HAP-1 (cell line): ENCODE measurements at regions not wholly inside any gene's neighbourhood (a gene's known extent, or its start where the extent isn't known, plus 50 kb on each side); places are given as distances from the start of the nearest gene placed in this dataset.

Experiments used
- DNase-seq, 2 experiments: peaks; one replicate each; pipeline ENCODE4 v3.0.0-alpha.2; 2016 to 2020; ENCODE audit warnings: low spot score in 2 of 2
- H3K27me3 ChIP-seq: fragments of 250-450 bp; sonication (Bioruptor Pico); 2 replicates; pipeline ENCODE4 v1.5.1; 2020; ENCODE audit warnings: low read depth, mild to moderate bottlenecking, moderate library complexity
- H3K36me3 ChIP-seq: fragments of 250-450 bp; sonication (Bioruptor Pico); replicated peaks from 2 replicates; pipeline ENCODE4 v1.5.1; 2020; ENCODE audit warnings: mild to moderate bottlenecking
- H3K4me1 ChIP-seq: fragments of 250-450 bp; sonication (Bioruptor Pico); 2 replicates; pipeline ENCODE4 v1.5.1; 2020; ENCODE audit warnings: mild to moderate bottlenecking
- H3K4me3 ChIP-seq: fragments of 250-450 bp; sonication (Bioruptor Pico); 2 replicates; pipeline ENCODE4 v1.5.1; 2020; ENCODE audit warnings: mild to moderate bottlenecking, moderate library complexity
- H3K9me3 ChIP-seq: fragments of 250-450 bp; sonication (Bioruptor Pico); 2 replicates; pipeline ENCODE4 v1.5.1; 2020; ENCODE audit warnings: mild to moderate bottlenecking, moderate library complexity
- in situ Hi-C: fragments of 300-500 bp; cut with MboI; formaldehyde crosslinking; loops from 3 replicates; pipeline ENCODE4 v1.14.3; 2020; ENCODE audit warnings: low sequenced_read_pairs, inconsistent platforms, mixed read lengths

DNA sequence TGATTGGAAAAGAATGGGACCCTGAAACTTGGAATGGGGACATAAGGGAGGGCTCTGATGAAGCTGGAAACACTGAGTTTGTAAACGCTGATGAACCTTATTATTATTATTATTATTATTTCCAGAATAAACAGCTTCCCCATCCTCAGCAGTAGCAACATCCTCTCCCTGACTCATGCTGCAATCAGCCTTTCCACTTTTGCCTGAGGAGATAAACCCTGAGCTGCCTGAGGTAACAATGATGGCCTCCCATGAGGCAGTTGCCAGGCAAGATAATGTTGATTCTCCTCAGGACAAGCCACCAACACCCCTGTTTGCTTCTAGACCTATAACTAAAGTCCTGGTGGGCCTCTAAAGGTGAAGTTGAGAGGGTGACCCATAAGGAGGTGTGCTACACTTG, 139.2 kb upstream of the ATP10B start:
- Histone ChIP-seq H3K36me3 (no peaks in the 10 kb centered on the region), H3K4me1 (no peaks in the 10 kb centered on the region), H3K27me3 (no peaks in the 10 kb centered on the region), H3K4me3 (no peak overlapping the region), H3K9me3 (no peaks in the 10 kb centered on the region)
- in situ Hi-C loops: no loop called here
- DNase-seq: no peak

GRCh38 chr5:160979385-160979784, 127.4 kb upstream of the ATP10B start:
- Histone ChIP-seq H3K4me3 (no peak overlapping the region), H3K36me3 (no peaks in the 10 kb centered on the region), H3K4me1 (no peaks in the 10 kb centered on the region), H3K9me3 (no peaks in the 10 kb centered on the region), H3K27me3 (no peaks in the 10 kb centered on the region)
- no peak for DNase-seq
- in situ Hi-C loops: no loop called here

DNA sequence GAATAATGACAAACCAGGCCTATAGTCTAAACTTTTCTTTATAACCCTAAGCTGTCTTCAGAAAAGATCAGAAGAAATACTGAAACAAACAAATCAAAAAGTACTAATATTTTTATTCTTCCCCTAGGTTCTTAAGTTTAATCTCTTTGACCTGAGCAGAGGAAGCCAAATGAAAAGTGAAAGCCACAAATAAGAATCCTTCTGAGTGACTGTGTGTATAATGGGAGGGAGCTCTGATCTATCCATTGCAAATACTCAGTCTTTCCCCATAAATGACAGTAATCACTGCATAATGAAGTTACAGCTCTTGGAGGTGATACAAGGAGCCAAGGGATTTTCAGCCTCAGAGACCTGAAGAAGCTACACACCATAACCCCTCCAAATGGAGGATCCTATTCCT, 126.9 kb upstream of the ATP10B start:
- no peaks in the 10 kb centered on the region for H3K27me3 ChIP-seq

DNA sequence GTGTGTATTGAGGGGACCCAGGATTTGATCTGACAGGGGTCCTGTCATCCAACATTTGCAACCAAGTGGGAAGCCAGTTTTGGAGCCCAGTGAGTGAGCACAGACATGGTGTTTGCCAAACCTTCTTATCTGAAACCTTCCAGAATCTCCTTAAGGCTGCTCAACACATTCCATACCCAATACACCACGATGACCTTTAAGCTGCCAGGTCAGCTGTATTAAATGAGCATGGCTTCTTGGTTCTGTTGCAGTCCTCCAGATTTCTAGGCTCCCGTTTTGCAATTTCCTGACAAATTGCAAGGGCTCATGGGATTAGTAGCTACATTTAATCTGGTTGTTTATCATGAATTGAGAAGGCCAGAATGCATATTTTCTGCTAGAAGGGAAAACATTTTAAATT, 124.2 kb upstream of the ATP10B start:
- no peaks in the 10 kb centered on the region for H3K36me3 ChIP-seq
- DNase-seq: no peak
- in situ Hi-C loops: no loop called here

More for the DNA sequence above, 126.9 kb upstream of the ATP10B start:
- no peak for DNase-seq
- Histone ChIP-seq H3K9me3 (no peaks in the 10 kb centered on the region), H3K4me1 (no peaks in the 10 kb centered on the region), H3K36me3 (no peaks in the 10 kb centered on the region), H3K4me3 (no peak overlapping the region)
- in situ Hi-C loops: no loop called here

DNA sequence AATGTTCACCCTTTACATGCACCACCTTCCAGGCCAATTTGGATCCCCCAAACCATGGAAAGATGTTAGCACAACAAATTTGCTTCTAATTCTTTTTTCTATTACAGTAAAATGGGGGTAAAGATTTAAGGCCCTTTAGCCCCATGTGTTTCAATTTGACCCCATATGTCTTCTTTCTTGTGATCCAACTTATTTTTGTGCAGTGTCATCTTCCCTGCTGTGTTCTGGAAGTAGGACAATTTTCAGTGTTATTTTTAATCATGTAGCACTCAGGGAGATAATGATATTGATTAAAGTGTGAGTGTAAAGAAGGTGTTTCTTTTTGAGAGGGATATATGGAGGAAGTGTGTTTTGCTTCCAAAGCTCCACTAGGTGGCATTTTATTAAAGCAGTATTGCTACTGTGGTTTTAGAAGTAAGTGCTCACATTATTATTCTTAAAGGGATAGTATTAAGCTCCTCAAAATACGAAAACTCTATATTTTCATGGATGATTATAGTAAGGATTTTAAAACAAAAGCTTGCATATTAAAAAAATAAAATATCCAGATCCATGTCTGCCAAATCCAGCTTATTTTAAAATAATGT, 118.7 kb upstream of the ATP10B start:
- in situ Hi-C loops: no loop called here

More for the DNA sequence above, 124.2 kb upstream of the ATP10B start:
- Histone ChIP-seq H3K4me1 (no peaks in the 10 kb centered on the region), H3K4me3 (no peak overlapping the region), H3K27me3 (no peaks in the 10 kb centered on the region), H3K9me3 (no peaks in the 10 kb centered on the region)

DNA sequence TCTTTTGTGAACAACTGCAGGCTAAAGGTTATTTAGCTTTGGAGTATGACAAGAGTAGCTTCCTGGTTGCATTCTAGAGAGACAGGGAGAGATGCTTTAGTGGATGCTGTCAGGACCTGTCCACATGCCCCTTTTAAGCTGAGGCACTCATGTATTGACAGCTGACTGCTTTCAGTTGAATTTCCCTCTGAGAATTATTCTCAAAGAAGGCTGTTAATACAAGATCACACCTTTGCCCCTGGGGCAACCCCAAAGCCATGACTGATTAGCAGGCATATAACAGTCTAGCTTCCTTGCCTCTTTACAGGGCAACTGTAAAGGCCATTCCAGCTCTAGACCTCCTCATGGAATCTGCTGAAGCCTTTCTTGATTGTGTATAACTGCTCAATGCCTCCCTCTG, 117.6 kb upstream of the ATP10B start:
- in situ Hi-C loops: no loop called here
- Histone ChIP-seq H3K9me3 (no peaks in the 10 kb centered on the region), H3K27me3 (no peaks in the 10 kb centered on the region), H3K4me1 (no peaks in the 10 kb centered on the region), H3K36me3 (no peaks in the 10 kb centered on the region), H3K4me3 (no peak overlapping the region)
- no peak for DNase-seq

More for the DNA sequence above, 118.7 kb upstream of the ATP10B start:
- Histone ChIP-seq H3K4me1 (no peaks in the 10 kb centered on the region), H3K9me3 (no peaks in the 10 kb centered on the region), H3K36me3 (no peaks in the 10 kb centered on the region), H3K4me3 (no peak overlapping the region), H3K27me3 (no peaks in the 10 kb centered on the region)
- DNase-seq: peak in 1 of 2 experiments; percentile 5

DNA sequence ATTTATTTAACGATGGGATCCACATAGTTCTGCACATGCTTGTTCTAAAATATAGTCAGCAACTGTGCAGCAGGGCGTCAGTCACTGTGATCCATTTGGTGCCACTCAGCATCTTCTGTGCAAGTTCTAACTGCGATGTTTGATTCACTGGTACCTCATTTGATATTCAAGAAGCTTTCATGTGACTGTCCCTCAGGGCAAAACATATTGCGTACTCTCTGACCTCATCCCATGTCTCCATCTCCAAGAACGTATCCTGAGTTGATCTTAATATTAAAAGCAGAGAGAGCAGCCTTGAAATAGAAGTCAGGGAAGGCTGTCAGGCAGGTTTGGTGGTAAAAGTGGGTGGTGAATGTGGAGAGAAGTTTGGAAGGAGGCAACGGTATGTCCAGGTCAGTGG, 116.5 kb upstream of the ATP10B start:
- Histone ChIP-seq H3K36me3 (no peaks in the 10 kb centered on the region), H3K4me3 (no peak overlapping the region), H3K4me1 (no peaks in the 10 kb centered on the region), H3K9me3 (no peaks in the 10 kb centered on the region), H3K27me3 (no peaks in the 10 kb centered on the region)
- DNase-seq: no peak
- in situ Hi-C loops: no loop called here

DNA sequence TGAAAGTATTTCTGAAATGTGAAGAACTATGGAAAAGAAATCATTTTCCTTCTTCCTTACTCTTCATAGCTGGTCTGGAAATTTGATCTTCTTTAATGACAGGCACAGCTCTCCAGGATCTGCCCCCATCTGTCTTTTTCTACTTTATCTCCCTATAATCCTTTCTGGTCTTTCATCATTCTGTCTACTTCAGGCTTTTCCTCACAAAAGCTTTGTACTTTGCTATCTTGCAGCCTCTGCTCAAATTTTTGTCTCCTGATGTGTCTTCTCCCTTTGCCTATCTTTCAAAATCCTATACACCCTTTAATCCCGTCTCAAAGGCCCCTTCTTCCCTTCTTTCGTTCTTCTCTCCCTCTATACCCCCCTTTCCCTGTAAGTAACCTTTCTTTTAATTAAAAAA, 114.9 kb upstream of the ATP10B start:
- Histone ChIP-seq H3K9me3 (no peaks in the 10 kb centered on the region), H3K27me3 (no peaks in the 10 kb centered on the region), H3K4me1 (no peaks in the 10 kb centered on the region), H3K36me3 (no peaks in the 10 kb centered on the region), H3K4me3 (no peak overlapping the region)
- in situ Hi-C loops: no loop called here
- DNase-seq: no peak

- no peaks in the 10 kb centered on the region for H3K27me3 ChIP-seq
- no peaks in the 10 kb centered on the region for H3K36me3 ChIP-seq
- no peaks in the 10 kb centered on the region for H3K4me1 ChIP-seq
- in situ Hi-C loops: no loop called here
- no peak for DNase-seq
- no peaks in the 10 kb centered on the region for H3K9me3 ChIP-seq
- no peak overlapping the region for H3K4me3 ChIP-seq
Measured at GRCh38 chr5:160961761-160962160, 109.8 kb upstream of the ATP10B start.

GRCh38 chr5:160961038-160961437, 109.0 kb upstream of the ATP10B start:
- Histone ChIP-seq H3K4me3 (no peak overlapping the region), H3K4me1 (no peaks in the 10 kb centered on the region), H3K9me3 (no peaks in the 10 kb centered on the region), H3K36me3 (no peaks in the 10 kb centered on the region), H3K27me3 (no peaks in the 10 kb centered on the region)
- DNase-seq: no peak
- in situ Hi-C loops: no loop called here

DNA sequence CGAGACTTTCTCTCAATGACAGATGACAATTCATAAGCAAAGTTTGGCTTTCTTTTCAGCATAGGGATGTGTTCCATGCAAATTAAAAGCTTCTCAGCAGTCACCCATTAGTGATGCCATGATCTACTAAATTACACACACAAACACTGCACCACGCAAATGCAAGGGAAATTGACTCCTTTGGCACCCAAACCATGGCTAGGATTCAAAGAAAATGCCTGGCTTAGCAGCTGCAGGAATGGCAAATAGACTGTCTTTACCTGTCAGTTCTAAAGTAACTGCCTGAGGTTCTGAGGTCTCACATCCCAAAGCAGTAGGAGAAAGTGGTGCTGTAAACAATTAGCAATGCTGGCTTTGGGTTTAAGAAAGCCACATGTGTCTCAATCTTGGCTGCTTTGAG, 108.6 kb upstream of the ATP10B start:
- Histone ChIP-seq H3K4me1 (no peaks in the 10 kb centered on the region), H3K27me3 (no peaks in the 10 kb centered on the region), H3K4me3 (no peak overlapping the region), H3K9me3 (no peaks in the 10 kb centered on the region), H3K36me3 (no peaks in the 10 kb centered on the region)
- in situ Hi-C loops: no loop called here
- DNase-seq: no peak

GRCh38 chr5:160959804-160960203, 107.8 kb upstream of the ATP10B start:
- Histone ChIP-seq H3K4me3 (no peak overlapping the region), H3K4me1 (no peaks in the 10 kb centered on the region), H3K9me3 (no peaks in the 10 kb centered on the region), H3K27me3 (no peaks in the 10 kb centered on the region), H3K36me3 (no peaks in the 10 kb centered on the region)
- in situ Hi-C loops: no loop called here
- DNase-seq: no peak

DNA sequence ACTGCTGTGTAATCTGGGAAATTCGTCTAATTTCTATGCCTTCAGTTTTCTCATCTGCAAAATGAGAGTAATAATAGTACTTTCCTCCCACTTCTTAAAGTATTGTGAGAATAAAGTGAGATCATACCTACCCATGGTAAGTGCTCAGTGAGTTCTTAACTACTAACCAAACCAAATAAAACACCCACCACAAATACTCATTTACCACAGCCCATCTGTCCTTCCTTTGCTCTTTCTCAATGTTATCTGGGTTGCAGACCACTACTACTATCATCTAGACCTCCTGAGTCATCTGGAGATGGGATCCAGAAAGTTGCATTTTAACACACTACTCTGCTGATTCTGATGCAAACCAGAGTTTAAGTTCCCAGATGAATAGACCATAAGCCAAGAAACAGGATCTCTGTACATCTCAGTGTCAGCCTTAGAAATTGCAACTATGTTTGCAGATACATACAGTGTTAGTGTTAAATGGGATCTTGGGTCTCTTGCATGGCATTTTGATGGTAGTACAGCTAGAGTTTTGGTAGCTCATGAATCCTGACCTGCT, 105.4 kb upstream of the ATP10B start:
- H3K4me1 ChIP-seq: no peaks in the 10 kb centered on the region
- H3K27me3 ChIP-seq: no peaks in the 10 kb centered on the region
- no peak for DNase-seq

DNA sequence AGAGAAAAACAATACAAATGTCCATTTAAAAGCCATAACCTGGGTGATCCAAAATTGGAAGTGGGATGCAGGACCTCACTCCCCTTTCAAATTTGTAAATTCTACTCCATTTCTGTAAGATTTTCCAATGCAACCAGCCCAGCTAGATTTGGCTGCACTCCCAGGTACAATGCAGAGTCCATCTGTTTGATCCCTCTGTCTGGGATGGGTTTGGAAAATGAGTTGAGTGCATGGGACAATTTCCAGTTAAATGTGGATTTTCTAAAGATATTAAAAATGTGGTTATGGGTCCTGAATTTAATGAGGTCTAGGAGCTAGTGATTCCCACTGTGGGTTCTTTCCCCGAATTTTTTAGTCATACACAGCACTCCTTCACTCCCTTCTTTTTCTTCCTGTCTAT, 104.0 kb upstream of the ATP10B start:
- Histone ChIP-seq H3K4me1 (no peaks in the 10 kb centered on the region), H3K9me3 (no peaks in the 10 kb centered on the region), H3K4me3 (no peak overlapping the region), H3K27me3 (no peaks in the 10 kb centered on the region), H3K36me3 (no peaks in the 10 kb centered on the region)
- DNase-seq: no peak
- in situ Hi-C loops: no loop called here

More for the DNA sequence above, 105.4 kb upstream of the ATP10B start:
- in situ Hi-C loops: no loop called here
- no peak overlapping the region for H3K4me3 ChIP-seq
- H3K36me3 ChIP-seq: no peaks in the 10 kb centered on the region
- no peaks in the 10 kb centered on the region for H3K9me3 ChIP-seq

GRCh38 chr5:160950311-160950710, 98.3 kb upstream of the ATP10B start:
- in situ Hi-C loops: no loop called here
- Histone ChIP-seq H3K4me1 (no peaks in the 10 kb centered on the region), H3K36me3 (no peaks in the 10 kb centered on the region), H3K27me3 (no peaks in the 10 kb centered on the region), H3K4me3 (no peak overlapping the region), H3K9me3 (no peaks in the 10 kb centered on the region)
- no peak for DNase-seq
